GM12878 (cell line): ENCODE measurements at regions not wholly inside any gene's neighbourhood (a gene's known extent, or its start where the extent isn't known, plus 50 kb on each side); places are given as distances from the start of the nearest gene placed in this dataset.

ENCODE experiments used
- ATAC-seq: fragments of 200-7000 bp; cut with Tn5 transposase; 3 replicates; pipeline ENCODE4 v1.9.1; 2020; ENCODE audit warnings: mild to moderate bottlenecking, moderate library complexity
- BruUV-seq: library from RNA; stranded (reverse); fragments of 400-500 nt; replicated peaks from 2 replicates; lab custom pipeline; 2021; lab: Mats Ljungman, UMichigan
- CTCF ChIA-PET: fragments of 300-600 bp; sonication (Branson Sonifier 250); formaldehyde crosslinking; extraction: SDS; loops from one replicate; lab custom pipeline; 2021; ENCODE audit warnings: inconsistent platforms; lab: Yijun Ruan, JAX
- POLR2A ChIA-PET: fragments of 350-600 bp; formaldehyde crosslinking; extraction: SDS; loops from one replicate; lab custom pipeline; 2021; ENCODE audit warnings: inconsistent platforms; lab: Charles Lee
- RAD21 ChIA-PET: fragments of 300-600 bp; sonication (Branson Sonifier 250); formaldehyde crosslinking; loops from one replicate; lab custom pipeline; 2023; ENCODE audit warnings: antibody characterized with exemption; ENCODE audit not compliant: unreplicated experiment; lab: Charles Lee
- SMC1A ChIA-PET: fragments of 300-600 bp; sonication (Branson Sonifier 250); formaldehyde crosslinking; loops from one replicate; lab custom pipeline; 2023; ENCODE audit not compliant: unreplicated experiment, uncharacterized antibody; lab: Charles Lee
- DNase-seq: peaks from one replicate; pipeline ENCODE4 v3.0.0-alpha.2; 2011; ENCODE audit warnings: low read depth, low spot score
- FAIRE-seq: peaks from 3 replicates; lab custom pipeline; 2011; peaks lifted over from hg19 to GRCh38; lab: Jason Lieb, UNC
- H2AFZ ChIP-seq: 2 replicates; pipeline ENCODE4 v1.6.0; 2011; ENCODE audit warnings: low read depth, low read length, control low read depth; ENCODE audit not compliant: control insufficient read depth
- H3K27ac ChIP-seq: 2 replicates; pipeline ENCODE4 v1.5.1; 2011; ENCODE audit warnings: control low read depth; ENCODE audit not compliant: control insufficient read depth, insufficient read depth
- H3K27me3 ChIP-seq, 2 experiments: replicated peaks in 1 of 2; 2 replicates each; pipeline versions ENCODE4 v1.6.0 to v1.6.1; 2011; ENCODE audit warnings: low read length in 1 of 2; ENCODE audit not compliant: control insufficient read depth in 2 of 2, insufficient read depth in 2 of 2
- H3K36me3 ChIP-seq, 2 experiments: 2 replicates each; pipeline ENCODE4 v1.5.1; 2011; ENCODE audit warnings: low read length in 1 of 2; ENCODE audit not compliant: control insufficient read depth in 2 of 2, insufficient read depth in 2 of 2
- H3K4me1 ChIP-seq: 2 replicates; pipeline ENCODE4 v1.6.1; 2011; ENCODE audit warnings: mild to moderate bottlenecking, low read length, moderate library complexity, mixed read lengths; ENCODE audit not compliant: control insufficient read depth, insufficient read depth
- H3K4me2 ChIP-seq: 2 replicates; pipeline ENCODE4 v1.6.0; 2011; ENCODE audit warnings: control low read depth; ENCODE audit not compliant: control insufficient read depth, insufficient read depth
- H3K4me3 ChIP-seq: fragments of 200-600 bp; sonication (generic); 2 replicates; pipeline ENCODE4 v1.5.1; 2016
- H3K79me2 ChIP-seq: 2 replicates; pipeline ENCODE4 v1.6.0; 2011; ENCODE audit warnings: low read length; ENCODE audit not compliant: control insufficient read depth, insufficient read depth
- H3K9ac ChIP-seq: 2 replicates; pipeline ENCODE4 v1.8.0; 2011; ENCODE audit warnings: low read length, control low read depth, mixed read lengths; ENCODE audit not compliant: control insufficient read depth, insufficient read depth
- H3K9me3 ChIP-seq: replicated peaks from 3 replicates; pipeline ENCODE4 v1.5.1; 2011; ENCODE audit warnings: mild to moderate bottlenecking, low read length; ENCODE audit not compliant: control insufficient read depth, insufficient read depth
- H4K20me1 ChIP-seq: 2 replicates; pipeline ENCODE4 v1.6.0; 2011; ENCODE audit not compliant: control insufficient read depth, insufficient read depth
- ATF7 ChIP-seq: fragments of 450-650 bp; IDR thresholded peaks from 2 replicates; pipeline ENCODE4 v1.6.1; 2016; ENCODE audit warnings: low read depth, mild to moderate bottlenecking
- BCL11A ChIP-seq: IDR thresholded peaks from 2 replicates; pipeline ENCODE4 v1.6.1; 2011; ENCODE audit warnings: low read depth, low read length
- CHD2 ChIP-seq: IDR thresholded peaks from 2 replicates; pipeline ENCODE4 v1.6.1; 2011; ENCODE audit warnings: low read depth, low read length, improper control_type of control experiment, borderline replicate concordance
- ETV6 ChIP-seq, 2 experiments: fragments of 450-650 bp in 1 of 2; IDR thresholded peaks in 1 of 2; conservative IDR thresholded peaks in 1 of 2; 2 replicates each; pipeline ENCODE4 v1.6.1; 2014; ENCODE audit warnings: antibody characterized with exemption in 1 of 2, borderline replicate concordance in 1 of 2, low read depth in 1 of 2, mild to moderate bottlenecking in 1 of 2, moderate library complexity in 1 of 2
- GATAD2B ChIP-seq: fragments of 450-650 bp; conservative IDR thresholded peaks from 2 replicates; pipeline ENCODE4 v1.6.1; 2017; ENCODE audit warnings: low read depth, mild to moderate bottlenecking, moderate library complexity
- HDAC2 ChIP-seq: fragments of 200-600 bp; sonication (generic); IDR thresholded peaks from 2 replicates; pipeline ENCODE4 v1.6.1; 2017
- NFXL1 ChIP-seq: fragments of 450-650 bp; IDR thresholded peaks from 2 replicates; pipeline ENCODE4 v1.6.1; 2017; ENCODE audit warnings: antibody characterized with exemption, mild to moderate bottlenecking, borderline replicate concordance
- RB1 ChIP-seq: fragments of 450-650 bp; formaldehyde crosslinking; IDR thresholded peaks from 2 replicates; pipeline ENCODE4 v1.6.1; 2017; ENCODE audit warnings: mild to moderate bottlenecking, borderline replicate concordance
- RELA ChIP-seq: fragments of 450-650 bp; IDR thresholded peaks from 2 replicates; pipeline ENCODE4 v1.8.0; 2014; ENCODE audit warnings: borderline replicate concordance; ENCODE audit not compliant: partially characterized antibody
- SMARCA5 ChIP-seq: fragments of 450-650 bp; IDR thresholded peaks from 2 replicates; pipeline ENCODE4 v1.6.1; 2017; ENCODE audit warnings: mild to moderate bottlenecking
- SRF ChIP-seq, 2 experiments: IDR thresholded peaks; 2 replicates each; pipeline ENCODE4 v1.6.1; 2011; ENCODE audit warnings: low read depth in 2 of 2, low read length in 2 of 2, mild to moderate bottlenecking in 1 of 2, moderate library complexity in 1 of 2
- TBL1XR1 ChIP-seq: IDR thresholded peaks from 2 replicates; pipeline ENCODE4 v1.6.1; 2012; ENCODE audit warnings: low read depth, low read length, improper control_type of control experiment
- ZBED1 ChIP-seq: IDR thresholded peaks from 2 replicates; pipeline ENCODE4 v1.6.1; 2016; ENCODE audit warnings: borderline replicate concordance
- in situ Hi-C: fragments of 300-500 bp; cut with MboI; formaldehyde crosslinking; loops from 9 replicates; pipeline ENCODE4 v1.14.3; 2018; ENCODE audit warnings: mixed read lengths
- intact Hi-C: fragments of 100-400 bp; cut with micrococcal nuclease; formaldehyde crosslinking; loops from one replicate; pipeline ENCODE4 v1.14.2; 2022; ENCODE audit not compliant: unreplicated experiment
- TF ChIP-seq, protein P1 (sequence below): fragments of 450-650 bp; IDR thresholded peaks from 2 replicates; pipeline ENCODE4 v1.6.1; 2017; ENCODE audit warnings: antibody characterized with exemption, mild to moderate bottlenecking, moderate library complexity
- TF ChIP-seq, protein P2 (sequence below): fragments of 450-650 bp; IDR thresholded peaks from 2 replicates; pipeline ENCODE4 v1.6.1; 2017; ENCODE audit warnings: mild to moderate bottlenecking
- TF ChIP-seq, protein P3 (sequence below): fragments of 450-650 bp; formaldehyde crosslinking; IDR thresholded peaks from 2 replicates; pipeline ENCODE4 v1.4.0; 2022; ENCODE audit warnings: mild to moderate bottlenecking, moderate library complexity
- TF ChIP-seq, protein P4 (sequence below): fragments of 450-650 bp; IDR thresholded peaks from 2 replicates; pipeline ENCODE4 v1.6.1; 2016; ENCODE audit warnings: mild to moderate bottlenecking

DNA sequence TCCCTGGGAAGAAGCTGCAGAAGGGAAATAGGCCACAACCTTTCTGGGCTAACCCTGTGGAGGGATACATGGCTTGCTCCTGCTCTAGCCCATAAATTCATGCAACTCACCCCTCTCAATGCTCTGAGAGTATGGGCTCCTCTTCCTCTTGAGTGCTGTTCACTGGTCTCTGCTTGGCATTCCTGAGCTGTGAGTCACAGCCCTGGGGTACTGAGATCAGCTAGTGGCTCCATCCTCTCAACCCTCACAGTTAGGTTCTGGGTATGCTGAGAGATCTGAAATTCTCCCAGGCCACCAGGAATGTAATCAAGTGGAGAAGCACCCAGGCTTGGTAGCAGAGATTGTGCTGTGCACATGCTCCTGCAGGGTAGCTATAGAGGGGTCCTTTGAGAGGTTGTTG, 60.6 kb upstream of the SPANXN2 start:
- H3K4me2 ChIP-seq: no peak overlapping the region
- H3K79me2 ChIP-seq: no peaks in the 10 kb centered on the region
- H2AFZ ChIP-seq: no peak overlapping the region
- RAD21 ChIA-PET: no interaction called here
- no peaks in the 10 kb centered on the region for H3K27me3 ChIP-seq
- SMC1A ChIA-PET: no interaction called here
- in situ Hi-C loops: no loop called here
- ATAC-seq (no peak), DNase-seq (no peak), FAIRE-seq (no peak)
- H3K4me3 ChIP-seq: no peak overlapping the region
- H4K20me1 ChIP-seq: no peaks in the 10 kb centered on the region
- intact Hi-C loops: no loop called here
- POLR2A ChIA-PET: no interaction called here
- H3K9me3 ChIP-seq: no peaks in the 10 kb centered on the region
- no peak overlapping the region for H3K27ac ChIP-seq
- no peak overlapping the region for H3K9ac ChIP-seq
- BruUV-seq: no TSS peak
- CTCF ChIA-PET: no interaction called here
- H3K36me3 ChIP-seq: no peaks in the 10 kb centered on the region
- no peaks in the 10 kb centered on the region for H3K4me1 ChIP-seq
- TF ChIP-seq CHD2 (no peak), HDAC2 (no peak), ETV6 (conservative IDR thresholded peaks at IDR 0.05 in 1 of 2, IDR thresholded peaks at IDR 0.05 in 1 of 2; ENCODE audit: borderline replicate concordance in 1 of 2, low read depth in 1 of 2) (no peak), SMARCA5 (no peak), RELA (no peak), ZBED1 (no peak), NFXL1 (no peak), TBL1XR1 (no peak), BCL11A (no peak), RB1 (no peak), GATAD2B (no peak), SRF (IDR thresholded peaks at IDR 0.05; ENCODE audit: low read depth in 2 of 2, low read length in 2 of 2) (no peak), ATF7 (no peak)
- TF ChIP-seq, protein P1, sequence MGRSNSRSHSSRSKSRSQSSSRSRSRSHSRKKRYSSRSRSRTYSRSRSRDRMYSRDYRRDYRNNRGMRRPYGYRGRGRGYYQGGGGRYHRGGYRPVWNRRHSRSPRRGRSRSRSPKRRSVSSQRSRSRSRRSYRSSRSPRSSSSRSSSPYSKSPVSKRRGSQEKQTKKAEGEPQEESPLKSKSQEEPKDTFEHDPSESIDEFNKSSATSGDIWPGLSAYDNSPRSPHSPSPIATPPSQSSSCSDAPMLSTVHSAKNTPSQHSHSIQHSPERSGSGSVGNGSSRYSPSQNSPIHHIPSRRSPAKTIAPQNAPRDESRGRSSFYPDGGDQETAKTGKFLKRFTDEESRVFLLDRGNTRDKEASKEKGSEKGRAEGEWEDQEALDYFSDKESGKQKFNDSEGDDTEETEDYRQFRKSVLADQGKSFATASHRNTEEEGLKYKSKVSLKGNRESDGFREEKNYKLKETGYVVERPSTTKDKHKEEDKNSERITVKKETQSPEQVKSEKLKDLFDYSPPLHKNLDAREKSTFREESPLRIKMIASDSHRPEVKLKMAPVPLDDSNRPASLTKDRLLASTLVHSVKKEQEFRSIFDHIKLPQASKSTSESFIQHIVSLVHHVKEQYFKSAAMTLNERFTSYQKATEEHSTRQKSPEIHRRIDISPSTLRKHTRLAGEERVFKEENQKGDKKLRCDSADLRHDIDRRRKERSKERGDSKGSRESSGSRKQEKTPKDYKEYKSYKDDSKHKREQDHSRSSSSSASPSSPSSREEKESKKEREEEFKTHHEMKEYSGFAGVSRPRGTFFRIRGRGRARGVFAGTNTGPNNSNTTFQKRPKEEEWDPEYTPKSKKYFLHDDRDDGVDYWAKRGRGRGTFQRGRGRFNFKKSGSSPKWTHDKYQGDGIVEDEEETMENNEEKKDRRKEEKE: no peak
- TF ChIP-seq, protein P2, sequence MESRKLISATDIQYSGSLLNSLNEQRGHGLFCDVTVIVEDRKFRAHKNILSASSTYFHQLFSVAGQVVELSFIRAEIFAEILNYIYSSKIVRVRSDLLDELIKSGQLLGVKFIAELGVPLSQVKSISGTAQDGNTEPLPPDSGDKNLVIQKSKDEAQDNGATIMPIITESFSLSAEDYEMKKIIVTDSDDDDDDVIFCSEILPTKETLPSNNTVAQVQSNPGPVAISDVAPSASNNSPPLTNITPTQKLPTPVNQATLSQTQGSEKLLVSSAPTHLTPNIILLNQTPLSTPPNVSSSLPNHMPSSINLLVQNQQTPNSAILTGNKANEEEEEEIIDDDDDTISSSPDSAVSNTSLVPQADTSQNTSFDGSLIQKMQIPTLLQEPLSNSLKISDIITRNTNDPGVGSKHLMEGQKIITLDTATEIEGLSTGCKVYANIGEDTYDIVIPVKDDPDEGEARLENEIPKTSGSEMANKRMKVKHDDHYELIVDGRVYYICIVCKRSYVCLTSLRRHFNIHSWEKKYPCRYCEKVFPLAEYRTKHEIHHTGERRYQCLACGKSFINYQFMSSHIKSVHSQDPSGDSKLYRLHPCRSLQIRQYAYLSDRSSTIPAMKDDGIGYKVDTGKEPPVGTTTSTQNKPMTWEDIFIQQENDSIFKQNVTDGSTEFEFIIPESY: no peak
- TF ChIP-seq, protein P3, sequence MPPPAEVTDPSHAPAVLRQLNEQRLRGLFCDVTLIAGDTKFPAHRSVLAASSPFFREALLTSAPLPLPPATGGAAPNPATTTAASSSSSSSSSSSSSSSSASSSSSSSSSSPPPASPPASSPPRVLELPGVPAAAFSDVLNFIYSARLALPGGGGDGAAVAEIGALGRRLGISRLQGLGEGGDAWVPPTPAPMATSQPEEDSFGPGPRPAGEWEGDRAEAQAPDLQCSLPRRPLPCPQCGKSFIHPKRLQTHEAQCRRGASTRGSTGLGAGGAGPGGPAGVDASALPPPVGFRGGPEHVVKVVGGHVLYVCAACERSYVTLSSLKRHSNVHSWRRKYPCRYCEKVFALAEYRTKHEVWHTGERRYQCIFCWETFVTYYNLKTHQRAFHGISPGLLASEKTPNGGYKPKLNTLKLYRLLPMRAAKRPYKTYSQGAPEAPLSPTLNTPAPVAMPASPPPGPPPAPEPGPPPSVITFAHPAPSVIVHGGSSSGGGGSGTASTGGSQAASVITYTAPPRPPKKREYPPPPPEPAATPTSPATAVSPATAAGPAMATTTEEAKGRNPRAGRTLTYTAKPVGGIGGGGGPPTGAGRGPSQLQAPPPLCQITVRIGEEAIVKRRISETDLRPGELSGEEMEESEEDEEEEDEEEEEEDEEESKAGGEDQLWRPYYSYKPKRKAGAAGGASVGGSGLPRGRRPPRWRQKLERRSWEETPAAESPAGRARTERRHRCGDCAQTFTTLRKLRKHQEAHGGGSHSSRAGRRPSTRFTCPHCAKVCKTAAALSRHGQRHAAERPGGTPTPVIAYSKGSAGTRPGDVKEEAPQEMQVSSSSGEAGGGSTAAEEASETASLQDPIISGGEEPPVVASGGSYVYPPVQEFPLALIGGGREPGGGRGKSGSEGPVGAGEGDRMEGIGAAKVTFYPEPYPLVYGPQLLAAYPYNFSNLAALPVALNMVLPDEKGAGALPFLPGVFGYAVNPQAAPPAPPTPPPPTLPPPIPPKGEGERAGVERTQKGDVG: no peak
- TF ChIP-seq, protein P4, sequence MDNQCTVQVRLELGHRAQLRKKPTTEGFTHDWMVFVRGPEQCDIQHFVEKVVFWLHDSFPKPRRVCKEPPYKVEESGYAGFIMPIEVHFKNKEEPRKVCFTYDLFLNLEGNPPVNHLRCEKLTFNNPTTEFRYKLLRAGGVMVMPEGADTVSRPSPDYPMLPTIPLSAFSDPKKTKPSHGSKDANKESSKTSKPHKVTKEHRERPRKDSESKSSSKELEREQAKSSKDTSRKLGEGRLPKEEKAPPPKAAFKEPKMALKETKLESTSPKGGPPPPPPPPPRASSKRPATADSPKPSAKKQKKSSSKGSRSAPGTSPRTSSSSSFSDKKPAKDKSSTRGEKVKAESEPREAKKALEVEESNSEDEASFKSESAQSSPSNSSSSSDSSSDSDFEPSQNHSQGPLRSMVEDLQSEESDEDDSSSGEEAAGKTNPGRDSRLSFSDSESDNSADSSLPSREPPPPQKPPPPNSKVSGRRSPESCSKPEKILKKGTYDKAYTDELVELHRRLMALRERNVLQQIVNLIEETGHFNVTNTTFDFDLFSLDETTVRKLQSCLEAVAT: no peak
